ENCODE measurements at regions not wholly inside any gene's neighbourhood (a gene's known extent, or its start where the extent isn't known, plus 50 kb on each side); places are given as distances from the start of the nearest gene placed in this dataset.
"Not testable (repeated sequence)": the region's sequence is repeated elsewhere in the genome, so short reads cannot be mapped to it uniquely, and the experiment has no call there.

DNA sequence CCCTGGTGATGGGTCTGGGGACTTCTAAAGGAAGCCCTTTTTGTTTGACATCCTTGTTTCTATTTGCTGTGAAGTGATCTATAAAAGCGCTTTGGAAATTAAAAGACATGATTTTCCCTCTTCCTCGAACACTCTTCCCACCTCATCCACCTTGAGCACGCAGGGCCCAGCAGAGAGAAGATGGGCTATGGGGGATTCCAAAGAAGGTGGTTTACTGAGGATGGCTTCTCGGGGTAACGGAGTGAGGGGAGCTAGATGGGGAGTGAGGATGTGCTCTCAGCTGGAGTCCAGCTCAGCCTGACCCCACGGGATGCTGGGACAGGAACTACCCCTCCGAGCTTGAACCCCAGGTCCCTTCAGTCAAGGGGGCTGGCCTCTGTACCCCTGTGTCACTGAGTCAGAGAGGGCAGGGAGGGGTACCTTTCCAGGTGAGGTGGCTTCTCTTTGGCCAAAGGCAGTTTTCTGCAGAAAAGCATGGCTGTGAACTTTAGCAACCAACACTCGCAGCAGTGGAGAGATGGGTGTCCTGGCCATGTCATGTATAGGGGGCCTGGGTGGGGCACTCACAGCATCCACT is 180.7 kb upstream of the SMAD3 start:
- no peak for DNase-seq

DNA sequence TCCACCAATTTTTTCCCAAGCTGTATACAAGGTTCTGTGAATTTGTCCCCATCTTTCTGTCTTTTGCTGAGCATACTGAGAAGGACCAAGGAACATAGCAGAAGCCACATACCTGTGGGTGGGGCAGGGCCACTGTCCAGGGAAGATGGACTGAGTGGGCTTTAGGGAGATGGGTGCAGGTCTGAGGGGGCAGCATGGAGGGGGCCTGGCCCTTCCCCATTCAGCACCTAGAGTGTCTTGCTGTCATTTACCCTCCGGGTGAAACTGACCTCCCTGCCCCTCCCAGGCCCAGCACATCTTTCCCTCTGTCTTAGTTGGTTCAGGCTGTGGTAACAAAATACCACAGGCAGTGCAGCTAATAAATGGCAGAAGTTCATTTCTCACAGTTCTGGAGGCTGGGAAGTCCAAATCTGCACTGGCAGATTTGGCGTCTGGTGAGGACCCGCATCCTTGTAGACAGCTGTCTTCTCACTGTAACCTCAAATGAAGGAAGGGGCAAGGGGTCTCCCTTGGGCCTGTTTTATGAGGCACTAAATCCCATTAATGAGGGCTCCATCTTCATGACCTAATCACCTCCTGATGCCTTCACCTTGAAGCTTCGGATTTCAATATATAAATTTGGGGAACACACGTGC is 180.0 kb upstream of the SMAD3 start:
- no peak for DNase-seq

DNA sequence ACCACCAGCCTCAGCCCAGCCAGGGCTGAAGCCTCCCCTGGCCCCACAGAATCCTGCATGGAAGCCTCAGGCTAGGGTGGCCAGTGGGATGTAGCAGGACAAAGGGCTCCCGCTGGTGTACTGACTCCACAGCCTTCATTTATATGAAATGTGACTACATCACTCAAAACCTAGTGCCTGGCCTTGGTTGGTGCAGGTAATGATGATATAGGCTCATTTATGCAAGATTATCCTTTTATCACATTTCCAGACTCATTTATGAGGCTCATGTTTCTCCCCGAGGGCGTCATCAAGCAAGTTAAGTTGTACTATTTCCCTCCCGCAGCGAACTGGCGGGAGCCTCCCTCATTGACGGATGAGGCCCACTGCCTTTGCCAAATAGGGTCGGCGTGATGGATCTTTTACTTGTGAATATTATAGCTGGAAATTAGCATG is 179.1 kb upstream of the SMAD3 start:
- DNase-seq: no peak

DNA sequence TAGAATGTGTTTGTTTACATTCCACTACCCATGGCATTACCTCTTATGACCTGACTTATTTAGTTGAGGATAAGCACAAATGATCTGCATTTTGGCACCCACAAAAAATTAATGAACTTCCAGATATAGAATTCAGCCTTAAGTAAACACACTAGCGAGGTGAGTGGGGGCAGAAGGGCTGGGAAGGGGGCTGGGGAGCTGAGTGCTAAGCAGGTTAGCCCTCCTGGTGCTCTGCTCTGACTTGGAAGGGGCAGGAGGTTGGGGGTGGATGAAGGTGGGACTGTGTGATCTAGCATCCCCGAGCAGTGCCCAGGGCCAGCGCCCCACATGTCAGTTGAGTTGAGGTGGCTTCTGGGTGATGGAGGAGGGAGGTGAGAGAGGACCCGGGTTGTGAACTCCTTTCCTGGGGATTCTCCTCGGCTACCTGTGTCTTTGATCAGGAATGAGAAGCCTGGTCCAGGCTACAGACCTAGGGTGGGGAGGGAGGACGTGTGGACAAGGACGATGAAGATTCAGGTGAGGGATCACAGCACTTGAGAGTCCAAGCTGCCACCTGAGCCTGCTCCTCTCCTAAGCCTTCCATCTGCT is 178.6 kb upstream of the SMAD3 start:
- no peak for DNase-seq

DNA sequence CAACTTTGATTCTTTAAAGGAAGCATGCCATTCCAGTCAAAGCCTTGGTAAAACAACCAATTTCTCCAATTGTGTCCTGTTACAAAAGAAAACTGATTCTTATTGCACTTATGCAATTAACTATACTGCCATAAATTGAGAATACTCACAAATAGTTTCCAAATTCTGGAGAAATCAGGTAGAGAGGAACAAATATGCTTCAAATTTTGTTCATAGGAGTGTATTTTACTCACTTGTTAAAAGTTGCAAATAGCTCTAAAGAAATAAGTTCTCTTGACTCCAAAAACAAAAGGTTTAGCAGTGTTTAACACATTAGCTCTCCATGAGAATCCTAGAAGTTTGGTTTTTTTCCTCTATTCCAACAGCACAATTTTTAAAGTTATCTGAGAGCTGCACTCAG is 176.1 kb upstream of the SMAD3 start:
- DNase-seq: not testable (repeated sequence)

DNA sequence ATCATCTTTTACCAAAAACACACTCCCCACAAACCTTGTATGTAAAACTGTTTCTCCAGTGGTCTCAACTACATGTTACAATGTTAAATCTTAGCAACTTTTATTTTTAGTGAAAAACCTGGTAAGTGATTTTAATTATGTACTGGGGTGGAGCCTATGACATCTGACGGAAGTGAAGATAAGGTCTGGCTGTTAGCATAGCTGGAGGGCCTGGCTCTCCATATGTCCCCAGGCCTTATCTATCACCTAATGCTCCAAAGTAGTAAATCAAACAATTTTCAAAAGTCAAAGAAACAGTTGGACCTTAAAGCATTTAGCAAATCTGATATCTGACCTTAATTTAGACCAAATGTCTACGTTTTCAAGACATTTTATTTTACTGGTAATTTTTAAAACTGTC is 173.6 kb upstream of the SMAD3 start:
- no peak for DNase-seq

DNA sequence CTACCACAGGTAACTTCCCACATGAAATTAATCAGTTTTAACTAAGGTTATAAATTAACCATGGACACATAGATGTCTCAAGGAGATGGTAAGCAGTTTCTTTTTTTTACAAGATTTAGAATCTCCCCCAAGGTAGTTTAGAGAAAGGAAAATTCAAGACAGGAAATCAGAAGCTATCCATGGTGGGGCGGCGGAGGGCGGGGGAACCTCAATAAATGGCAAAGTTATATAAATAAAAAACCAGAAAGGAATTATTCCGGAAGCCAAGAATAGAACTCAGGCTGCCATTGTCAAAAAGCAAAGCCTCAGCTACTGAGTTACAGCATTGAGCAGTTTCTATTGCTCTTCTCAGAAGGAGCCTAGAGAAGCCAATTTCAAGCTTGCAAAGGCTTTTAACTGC is 172.1 kb upstream of the SMAD3 start:
- DNase-seq: no peak

DNA sequence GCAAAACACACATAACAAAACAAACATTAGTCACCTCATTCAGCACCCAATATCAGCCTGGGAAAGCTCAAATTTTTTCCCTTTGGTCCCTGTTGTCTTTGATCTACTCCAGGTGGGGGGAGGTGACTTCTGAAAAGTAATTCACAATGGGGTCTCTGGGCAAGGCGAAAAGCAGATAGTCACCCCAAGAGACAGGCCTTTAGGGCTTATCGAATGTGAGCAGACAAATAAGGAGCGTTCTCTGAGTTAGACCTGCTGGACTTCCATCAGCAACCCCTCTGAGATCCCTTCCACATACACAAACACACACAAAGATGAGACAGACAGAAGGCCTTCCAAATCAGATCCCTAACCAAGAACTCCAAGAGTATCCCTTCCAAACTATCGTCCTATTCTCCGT is 171.0 kb upstream of the SMAD3 start:
- DNase-seq: no peak

DNA sequence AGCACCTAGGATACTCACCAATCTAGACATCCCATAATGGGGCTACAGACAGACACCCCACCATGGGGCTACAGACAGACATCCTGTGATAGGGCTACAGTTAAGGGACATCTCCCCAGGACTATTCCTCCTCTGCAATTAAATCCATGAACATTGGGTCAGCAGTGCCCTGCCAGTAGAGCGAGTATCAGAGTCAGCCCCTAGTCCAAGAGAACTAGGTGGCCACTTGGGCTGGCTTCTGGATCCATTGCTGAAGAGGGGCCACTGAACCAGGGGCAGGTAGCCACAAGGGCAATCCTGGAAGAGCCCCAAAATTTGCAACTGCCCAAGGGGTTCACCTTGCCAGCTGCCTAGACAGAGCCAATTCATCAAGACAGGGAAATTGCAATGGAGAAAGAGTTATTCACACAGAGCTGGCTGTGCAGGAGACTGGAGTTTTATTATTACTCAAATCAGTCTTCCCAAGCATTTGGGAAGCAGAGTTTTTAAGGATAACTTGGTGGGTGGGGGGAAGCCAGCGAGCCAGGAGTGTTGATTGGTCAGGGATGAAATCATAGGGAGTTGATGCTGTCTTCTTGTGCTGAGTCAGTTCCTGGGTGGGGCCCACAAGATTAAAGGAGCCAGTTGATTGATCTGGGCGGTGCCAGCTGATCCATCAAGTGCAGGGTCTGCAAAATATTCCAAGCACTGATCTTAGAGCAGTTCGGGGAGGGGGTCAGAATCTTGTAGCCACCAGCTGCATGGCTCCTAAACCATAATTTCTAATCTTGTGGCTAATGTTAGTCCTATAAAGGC is 170.2 kb upstream of the SMAD3 start:
- no peak for DNase-seq

DNA sequence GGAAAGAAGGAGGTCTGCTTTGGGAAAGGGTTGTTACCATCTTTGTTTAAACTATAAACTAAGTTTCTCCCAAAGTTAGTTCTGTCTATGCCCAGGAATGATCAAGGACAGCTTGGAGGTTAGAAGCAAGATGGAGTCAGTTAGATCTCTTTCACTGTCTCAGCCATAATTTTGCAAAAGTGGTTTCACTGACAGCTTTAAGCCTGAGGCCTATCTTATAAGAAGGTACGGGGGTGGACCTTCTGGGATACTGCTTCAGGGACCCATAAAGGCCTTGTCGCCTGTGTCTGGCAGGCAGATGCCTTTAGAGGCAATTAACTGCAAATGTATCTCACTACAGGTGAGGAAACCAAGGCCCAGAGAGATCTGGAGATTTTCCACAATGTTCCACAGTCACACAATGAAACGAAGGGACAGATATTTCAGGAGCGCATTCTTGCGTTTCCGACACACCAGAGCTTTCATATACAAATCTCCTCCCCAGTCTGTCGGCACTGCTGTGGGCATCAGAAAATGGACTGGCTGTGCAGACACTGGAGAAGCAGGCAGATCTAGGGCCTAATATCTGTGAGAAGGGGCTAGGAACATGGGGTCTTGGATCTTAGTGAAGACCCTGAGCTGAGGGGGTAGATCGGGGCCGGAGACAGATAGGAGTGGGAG is 169.5 kb upstream of the SMAD3 start:
- no peak for DNase-seq

DNA sequence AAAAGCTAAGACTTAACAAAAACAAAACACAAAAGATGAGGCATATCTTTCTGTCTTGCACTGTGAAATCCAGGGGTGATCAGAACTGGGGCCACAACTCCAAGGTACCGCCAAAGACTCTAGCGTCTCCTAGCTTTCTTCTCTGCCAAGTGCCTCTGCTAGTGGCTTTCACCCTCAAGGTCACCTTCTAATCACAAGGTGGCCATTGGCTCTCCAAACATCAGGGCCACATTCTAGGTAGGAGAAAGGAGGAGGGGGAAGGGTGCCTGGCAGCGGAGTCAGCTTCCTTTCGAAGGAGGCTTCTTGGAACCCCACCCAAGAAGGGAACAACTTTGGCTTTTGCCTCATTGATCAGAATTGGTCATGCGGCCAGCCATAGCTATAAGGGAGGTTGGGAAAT is 168.8 kb upstream of the SMAD3 start:
- no peak for DNase-seq

DNA sequence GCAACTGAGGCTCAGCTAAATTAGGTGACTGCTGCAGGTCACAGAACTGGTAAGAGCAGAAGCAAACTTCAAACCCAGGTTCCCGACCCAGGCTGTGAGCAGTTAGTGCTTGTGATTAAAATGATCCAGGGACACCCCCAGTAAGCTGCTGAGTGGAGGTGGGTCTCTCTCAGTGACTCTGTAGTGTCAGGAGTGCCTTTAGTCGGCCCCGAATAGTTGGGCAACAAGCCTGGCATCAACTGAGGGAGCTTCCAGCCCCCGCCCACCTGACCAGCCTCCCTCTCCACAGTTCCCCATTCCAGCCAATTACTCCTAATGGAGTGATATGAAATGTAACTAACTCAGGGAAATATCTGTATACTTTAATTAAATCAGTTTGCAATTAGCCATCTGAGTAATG is 168.0 kb upstream of the SMAD3 start:
- DNase-seq: no peak

DNA sequence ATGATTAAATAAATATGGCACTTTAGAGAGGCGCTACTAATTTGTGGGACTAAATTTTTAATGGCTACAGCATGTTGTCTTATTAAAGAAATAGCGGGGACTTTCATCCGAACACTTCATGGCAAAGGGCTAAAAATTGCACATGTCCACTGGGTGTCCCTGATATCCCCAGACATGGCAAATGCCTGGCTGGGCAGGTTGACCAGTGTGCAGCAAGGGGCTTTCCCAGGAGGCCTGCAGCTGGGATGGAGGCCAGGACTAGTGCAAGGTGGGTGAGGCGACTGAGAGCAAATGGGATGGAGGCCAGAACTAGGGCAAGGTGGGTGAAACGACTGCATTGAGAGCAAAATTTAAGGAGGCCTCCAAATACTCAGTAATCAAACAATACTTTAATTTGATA is 167.4 kb upstream of the SMAD3 start:
- DNase-seq: no peak

DNA sequence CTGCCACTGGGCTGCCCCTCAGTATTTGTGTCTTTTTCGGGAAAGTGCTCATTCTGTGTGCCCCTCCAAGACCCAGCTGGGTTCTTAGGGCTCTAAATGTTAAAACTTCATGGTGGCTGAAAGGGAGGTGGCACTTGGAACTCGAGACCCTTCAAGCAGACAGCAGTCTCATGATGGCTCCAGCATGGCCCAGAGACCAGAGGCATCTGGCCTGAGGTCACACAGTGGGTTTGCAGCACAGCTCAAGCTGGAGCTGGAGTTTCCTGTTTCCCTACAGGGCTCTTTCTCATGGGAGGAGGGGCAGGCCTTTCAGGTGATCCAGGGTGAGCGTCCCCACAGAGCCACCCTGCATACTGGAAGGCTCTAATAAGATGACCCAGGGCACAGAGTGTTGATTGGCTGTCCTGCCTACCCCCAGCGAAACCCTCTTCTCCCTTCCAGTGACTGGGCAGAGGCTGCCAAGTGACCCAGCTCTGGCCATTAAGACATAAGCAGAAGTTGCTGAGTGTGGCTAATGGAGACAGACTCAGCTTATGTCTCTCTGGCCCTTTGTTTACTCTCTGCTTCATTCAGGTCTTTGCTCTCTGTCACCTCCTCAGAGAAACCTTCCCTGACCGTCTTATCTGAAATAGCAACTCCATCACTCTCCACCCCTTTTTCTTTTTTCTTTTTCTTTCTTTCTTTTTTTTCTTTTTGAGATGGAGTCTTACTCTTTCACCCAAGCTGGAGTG is 166.6 kb upstream of the SMAD3 start:
- no peak for DNase-seq

DNA sequence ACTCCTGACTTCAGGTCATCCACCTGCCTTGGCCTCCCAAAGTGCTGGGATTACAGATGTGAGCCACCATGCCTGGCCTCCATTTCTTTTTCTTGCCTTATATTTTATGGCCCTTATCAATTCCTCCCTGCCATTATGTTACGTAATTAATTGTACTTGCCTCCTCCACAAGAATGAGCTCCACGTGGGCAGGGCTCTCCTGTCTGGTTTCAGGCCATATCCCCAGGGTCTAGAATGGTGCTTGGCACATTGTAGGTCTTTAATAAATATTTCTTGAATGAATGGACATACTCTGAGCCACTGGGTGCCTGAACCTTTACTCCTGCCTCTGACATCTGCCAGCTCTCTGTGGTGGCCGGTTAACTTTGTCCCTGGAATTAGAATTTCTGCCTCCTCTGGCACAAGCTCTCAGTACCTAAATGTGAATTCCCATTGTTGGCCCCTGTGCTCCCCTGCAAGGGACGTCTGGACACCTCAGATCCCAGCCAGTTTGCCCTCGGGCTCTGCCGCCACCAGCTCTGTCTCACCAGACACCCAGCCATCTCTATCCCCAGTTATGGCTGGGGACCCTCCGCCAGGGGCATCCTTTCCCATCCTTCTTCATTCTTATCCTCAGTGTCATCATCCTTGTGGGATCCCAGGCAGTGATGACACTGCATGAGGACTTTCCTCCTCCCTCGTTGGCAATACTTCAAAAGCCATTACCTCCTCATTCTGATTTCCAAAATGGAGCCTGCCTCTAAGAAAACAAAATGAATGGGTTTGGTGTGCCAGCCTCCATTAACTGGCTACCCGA is 165.6 kb upstream of the SMAD3 start:
- no peak for DNase-seq

DNA sequence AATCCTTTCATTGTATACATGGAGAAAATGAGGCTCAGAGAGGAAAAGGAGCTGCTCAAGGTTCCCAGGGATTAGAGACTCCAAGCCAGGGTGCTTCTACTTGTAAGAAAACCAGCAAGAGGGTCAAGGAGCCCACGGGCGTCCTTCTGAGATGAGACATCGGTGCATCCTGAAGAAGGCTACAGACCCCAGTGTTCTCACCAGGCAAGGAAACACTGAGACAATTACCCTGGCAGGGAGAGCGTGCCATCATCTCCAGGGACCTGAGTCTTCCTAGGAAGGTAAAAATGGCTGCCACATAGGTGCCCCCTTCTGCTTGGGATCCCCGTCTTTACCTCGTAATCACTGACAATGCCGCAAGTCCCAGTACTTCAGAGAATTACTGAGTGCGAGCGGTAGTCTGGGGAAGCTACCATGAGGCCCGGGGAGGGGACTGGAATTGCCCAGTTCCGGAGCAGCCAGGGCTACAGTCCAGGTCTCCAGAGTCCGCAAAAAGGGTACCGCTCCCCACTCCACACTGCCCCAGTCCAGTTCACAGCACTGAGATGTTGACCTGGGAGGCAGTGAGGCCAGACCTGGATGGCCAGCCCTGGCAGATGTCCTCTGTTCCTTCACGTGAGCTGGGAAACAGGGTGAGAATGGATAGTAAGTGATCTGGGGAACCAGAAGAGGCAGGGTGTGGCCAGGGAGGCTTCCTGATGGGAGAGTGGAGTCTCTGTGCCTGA is 164.7 kb upstream of the SMAD3 start:
- no peak for DNase-seq

DNA sequence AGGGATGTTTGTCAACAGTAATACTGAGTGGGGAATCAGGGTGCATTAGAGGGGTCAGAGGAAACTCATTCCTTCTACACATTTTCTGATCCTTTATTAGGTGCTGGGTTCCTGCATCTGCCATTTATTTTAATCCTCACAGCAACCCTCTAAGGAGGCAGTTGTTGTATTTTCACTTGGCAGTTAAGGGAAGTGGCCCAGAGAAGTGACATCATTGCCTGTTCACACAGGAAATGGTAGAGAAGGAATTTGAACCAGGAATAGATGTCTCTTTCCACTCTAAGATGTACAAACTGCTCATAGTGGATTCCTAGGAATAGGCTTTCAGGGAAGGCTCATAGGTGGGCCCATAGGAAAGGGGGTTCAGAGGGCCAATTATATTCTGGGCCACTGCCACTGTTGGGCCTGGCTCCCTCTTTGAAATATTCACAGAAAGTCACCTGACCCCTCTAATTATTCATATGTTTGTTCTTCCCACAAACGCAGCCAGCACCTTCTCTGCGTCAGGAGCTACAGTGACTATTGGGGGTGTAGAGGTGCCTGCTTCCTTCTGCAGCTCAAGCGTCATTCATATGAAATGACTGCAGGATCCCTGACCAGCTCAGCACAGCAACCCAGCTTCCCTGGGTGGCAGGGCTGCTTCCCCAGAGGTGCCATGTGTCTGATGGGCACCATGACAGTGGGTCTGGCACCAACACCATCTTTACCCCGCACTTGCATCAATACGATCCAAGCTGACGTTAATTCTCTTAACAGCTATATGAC is 163.9 kb upstream of the SMAD3 start:
- no peak for DNase-seq

DNA sequence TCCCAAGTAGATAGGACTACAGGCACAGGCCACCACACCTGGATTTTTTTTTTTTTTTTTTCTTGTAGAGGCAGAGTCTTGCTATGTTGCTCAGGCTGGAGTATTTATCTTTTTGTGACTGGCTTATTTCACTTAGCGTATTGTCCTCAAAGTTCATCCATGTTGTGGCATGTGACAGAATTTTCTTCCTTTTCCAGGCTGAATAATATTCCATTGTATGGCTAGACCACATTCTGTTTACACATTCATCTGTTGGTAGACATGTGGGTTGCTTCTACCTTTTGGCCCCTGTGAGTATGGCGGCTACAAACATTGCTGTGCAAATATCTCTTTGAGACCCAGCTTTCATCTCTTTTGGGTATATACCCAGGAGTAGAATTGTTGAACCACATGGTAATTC is 160.2 kb upstream of the SMAD3 start:
- DNase-seq: no peak

DNA sequence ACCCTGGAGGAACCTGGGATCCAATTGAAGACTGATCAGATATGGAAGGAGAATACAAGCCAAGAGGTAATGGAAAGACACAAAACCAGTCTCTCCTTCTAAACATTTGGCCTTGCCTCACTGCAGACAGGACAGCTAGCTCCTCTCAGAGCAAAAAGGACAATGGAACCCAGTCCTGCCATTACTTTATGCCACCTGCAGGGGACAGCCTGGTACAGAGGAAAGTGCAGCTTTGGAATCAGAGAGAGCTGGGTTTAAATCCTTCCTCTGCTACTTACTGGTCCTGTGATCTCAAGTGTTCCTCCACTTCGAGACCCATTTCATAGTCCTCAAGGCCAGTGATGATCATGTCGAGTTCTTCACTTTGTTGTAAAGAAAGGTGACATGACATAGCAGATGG is 159.4 kb upstream of the SMAD3 start:
- DNase-seq: no peak
